DND-41 (cell line): ENCODE measurements at regions not wholly inside any gene's neighbourhood (a gene's known extent, or its start where the extent isn't known, plus 50 kb on each side); places are given as distances from the start of the nearest gene placed in this dataset.

ENCODE experiments used
- ATAC-seq: fragments of 200-7000 bp; cut with Tn5 transposase; 3 replicates; pipeline ENCODE4 v1.9.1; 2021; ENCODE audit warnings: low read depth; ENCODE audit not compliant: insufficient read depth
- DNase-seq: peaks from one replicate; pipeline ENCODE4 v3.0.0-alpha.2; 2020
- H2AFZ ChIP-seq: 2 replicates; pipeline ENCODE4 v1.6.0; 2012; ENCODE audit warnings: low read depth, low read length
- H3K27ac ChIP-seq: 2 replicates; pipeline ENCODE4 v1.5.1; 2012; ENCODE audit warnings: low read length, inconsistent platforms
- H3K27me3 ChIP-seq: fragments of 200-600 bp; sonication (generic); 2 replicates; pipeline ENCODE4 v1.6.0; 2012; ENCODE audit warnings: low read length, mild to moderate bottlenecking, inconsistent platforms; ENCODE audit not compliant: insufficient read depth, poor library complexity
- H3K36me3 ChIP-seq: 2 replicates; pipeline ENCODE4 v1.5.1; 2012; ENCODE audit warnings: low read length, inconsistent platforms; ENCODE audit not compliant: insufficient read depth
- H3K4me1 ChIP-seq: 2 replicates; pipeline ENCODE4 v1.5.1; 2012; ENCODE audit warnings: mild to moderate bottlenecking, low read length; ENCODE audit not compliant: insufficient read depth
- H3K4me2 ChIP-seq: 2 replicates; pipeline ENCODE4 v1.6.0; 2012; ENCODE audit warnings: mild to moderate bottlenecking, moderate library complexity, low read length, inconsistent platforms; ENCODE audit not compliant: insufficient read depth
- H3K4me3 ChIP-seq, 2 experiments: fragments of 200-600 bp in 1 of 2; shearing (Covaris generic) in 1 of 2; 2 replicates each; pipeline ENCODE4 v1.5.1; 2012 to 2016; ENCODE audit warnings: inconsistent platforms in 2 of 2, low read length in 2 of 2, mild to moderate bottlenecking in 2 of 2, low read depth in 1 of 2, moderate library complexity in 1 of 2
- H3K79me2 ChIP-seq: 2 replicates; pipeline ENCODE4 v1.6.0; 2012; ENCODE audit warnings: low read length, inconsistent platforms; ENCODE audit not compliant: insufficient read depth
- H3K9ac ChIP-seq: 2 replicates; pipeline ENCODE4 v1.6.0; 2012; ENCODE audit warnings: low read depth, mild to moderate bottlenecking, inconsistent platforms, low read length, moderate library complexity
- H3K9me3 ChIP-seq: 2 replicates; pipeline ENCODE4 v1.5.1; 2012; ENCODE audit warnings: low read length, moderate library complexity, mild to moderate bottlenecking, inconsistent platforms; ENCODE audit not compliant: insufficient read depth, severe bottlenecking
- H4K20me1 ChIP-seq: 2 replicates; pipeline ENCODE4 v1.6.0; 2012; ENCODE audit warnings: low read length; ENCODE audit not compliant: insufficient read depth
- CTCF ChIP-seq: IDR thresholded peaks from 2 replicates; pipeline ENCODE4 v1.5.1; 2012; ENCODE audit warnings: borderline replicate concordance, low read length, moderate library complexity, mild to moderate bottlenecking; ENCODE audit not compliant: poor library complexity, severe bottlenecking; ENCODE audit errors: extremely low read depth
- EZH2 ChIP-seq: IDR thresholded peaks from 3 replicates; pipeline ENCODE4 v1.6.1; 2012; ENCODE audit warnings: borderline replicate concordance, low read depth, mild to moderate bottlenecking, moderate library complexity, low read length, inconsistent platforms; ENCODE audit not compliant: severe bottlenecking

DNA sequence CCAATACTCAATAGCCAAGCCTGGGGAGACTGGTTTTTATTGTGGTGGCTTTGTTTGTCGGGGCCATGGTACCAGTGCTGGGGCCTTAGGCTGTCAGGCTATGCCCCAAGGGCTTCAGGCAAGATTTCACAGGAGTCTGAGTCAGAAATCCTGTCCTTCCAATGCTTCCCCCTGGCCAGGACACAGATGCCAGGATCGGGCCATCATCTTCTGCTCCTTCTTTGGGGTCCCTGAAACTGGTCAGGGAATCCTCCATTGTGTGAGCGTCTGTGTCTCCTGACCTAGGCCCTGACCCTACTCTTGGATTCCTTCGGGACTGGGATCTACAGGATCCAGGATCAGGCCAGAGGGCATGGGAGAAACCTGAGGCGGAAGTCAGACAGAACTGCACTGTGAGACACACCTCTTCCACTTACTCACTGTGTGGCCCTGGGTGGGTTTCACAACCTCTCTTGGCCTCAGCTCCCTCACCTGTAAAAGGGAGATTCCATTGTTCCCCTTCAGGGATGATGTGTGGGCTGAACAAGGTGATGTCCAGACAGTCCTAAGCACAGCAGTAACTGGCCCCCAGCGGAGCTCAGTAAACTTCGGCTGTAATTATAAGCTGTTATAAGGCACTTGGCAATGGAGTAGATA lies 292.7 kb downstream of the UACA start:
- Histone ChIP-seq H3K79me2 (no peaks in the 10 kb centered on the region), H3K27ac (no peak overlapping the region), H3K9ac (no peak overlapping the region), H3K27me3 (peaks cover 5% of the 10 kb centered on the region), H3K36me3 (no peaks in the 10 kb centered on the region), H3K4me3 (no peak overlapping the region), H2AFZ (no peak overlapping the region), H3K4me2 (no peak overlapping the region), H3K9me3 (no peaks in the 10 kb centered on the region), H4K20me1 (peaks cover 10% of the 10 kb centered on the region; the same call in 1 of the 2 replicates), H3K4me1 (peaks cover 23% of the 10 kb centered on the region)
- TF ChIP-seq EZH2 (no peak), CTCF (no peak)
- DNase-seq, result no peak
- no peak for ATAC-seq

GRCh38 chr15:70469651-70470555 lies 293.5 kb downstream of the UACA start:
- Histone ChIP-seq H3K36me3 (no peaks in the 10 kb centered on the region), H3K9ac (no peak overlapping the region), H3K27ac (no peak overlapping the region), H4K20me1 (peaks cover 10% of the 10 kb centered on the region; the same call in 1 of the 2 replicates), H3K27me3 (peaks cover 5% of the 10 kb centered on the region), H3K4me2 (no peak overlapping the region), H2AFZ (no peak overlapping the region), H3K4me1 (peaks cover 18% of the 10 kb centered on the region), H3K4me3 (no peak overlapping the region), H3K9me3 (no peaks in the 10 kb centered on the region), H3K79me2 (no peaks in the 10 kb centered on the region)
- ATAC-seq, result no peak
- no peak for TF ChIP-seq CTCF
- no peak for TF ChIP-seq EZH2
- no peak for DNase-seq

DNA sequence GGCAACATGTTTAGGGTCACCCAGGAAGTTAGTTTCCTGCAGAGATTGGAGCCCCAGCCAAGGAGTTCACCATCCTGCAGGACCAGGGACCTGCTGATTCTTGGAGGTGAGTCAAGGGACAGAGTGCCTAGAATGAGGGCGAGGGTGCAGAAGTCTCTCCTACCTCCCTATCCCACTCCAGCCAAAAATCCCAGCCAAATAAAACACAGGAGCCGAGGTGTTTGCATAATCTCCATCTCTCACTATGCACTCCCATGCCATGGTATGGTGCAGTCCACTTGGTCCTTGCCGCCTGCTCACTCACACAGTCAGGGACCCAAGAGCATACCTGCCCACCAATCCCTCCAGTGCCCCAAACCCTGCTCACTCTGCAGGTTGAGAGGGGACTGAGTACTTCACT lies 294.2 kb downstream of the UACA start:
- Histone ChIP-seq H3K36me3 (no peaks in the 10 kb centered on the region), H3K4me2 (no peak overlapping the region), H3K27ac (no peak overlapping the region), H4K20me1 (peaks cover 10% of the 10 kb centered on the region; the same call in 1 of the 2 replicates), H2AFZ (no peak overlapping the region), H3K27me3 (peaks cover 5% of the 10 kb centered on the region), H3K9ac (no peak overlapping the region), H3K4me1 (peaks cover 11% of the 10 kb centered on the region), H3K9me3 (no peaks in the 10 kb centered on the region), H3K4me3 (no peak overlapping the region), H3K79me2 (no peaks in the 10 kb centered on the region)
- DNase-seq (no peak), ATAC-seq (no peak)
- TF ChIP-seq EZH2 (no peak), CTCF (no peak)
